ENCODE measurements at regions not wholly inside any gene's neighbourhood (a gene's known extent, or its start where the extent isn't known, plus 50 kb on each side); places are given as distances from the start of the nearest gene placed in this dataset.

DNA sequence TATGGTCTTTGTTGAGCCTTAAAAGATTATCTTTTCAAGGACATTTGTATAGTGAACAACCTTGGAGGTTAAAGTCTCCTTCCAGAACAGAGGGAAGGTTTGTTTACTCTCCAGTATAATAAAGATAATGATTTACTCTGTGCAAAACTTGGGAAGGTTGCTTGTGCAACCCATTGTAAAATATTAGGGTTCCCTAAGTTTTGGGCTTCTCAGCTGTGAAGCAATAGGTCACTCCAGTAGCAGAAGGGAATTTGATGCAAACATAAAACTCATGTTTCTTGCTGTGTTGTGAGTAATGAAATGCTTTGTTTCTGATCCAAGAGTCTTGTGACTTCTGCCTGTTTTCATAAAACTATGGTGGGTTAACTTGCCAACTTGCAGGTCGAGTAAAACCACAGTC is 177.5 kb downstream of the SUCNR1 start:
- Histone ChIP-seq H3K36me3 (replicated peaks in 1 of 2; ENCODE audit: control insufficient read depth in 1 of 2, insufficient read depth in 2 of 2, low read length in 2 of 2) (no peaks in the 10 kb centered on the region), H3K4me3 (replicated peaks in 1 of 3; ENCODE audit: low read depth in 2 of 3, low read length in 3 of 3) (no peak overlapping the region), H3K27me3 (ENCODE audit: control insufficient read depth in 2 of 2, insufficient read depth in 2 of 2, low read length in 2 of 2) (no peaks in the 10 kb centered on the region), H3K79me2 (ENCODE audit: insufficient read depth, low read length) (no peaks in the 10 kb centered on the region), H3K27ac (ENCODE audit: low read depth in 1 of 2, low read length in 2 of 2) (no peak overlapping the region), H2AFZ (ENCODE audit: insufficient read depth, low read depth, low read length, poor library complexity, severe bottlenecking) (no peak overlapping the region), H3K9me3 (replicated peaks in 1 of 2; ENCODE audit: control insufficient read depth in 1 of 2, insufficient read depth in 1 of 2, low read length in 2 of 2) (no peaks in the 10 kb centered on the region), H3K9ac (ENCODE audit: insufficient read depth, low read length, poor library complexity, severe bottlenecking) (no peak overlapping the region), H3K4me1 (ENCODE audit: control insufficient read depth in 1 of 2, insufficient read depth in 2 of 2, low read length in 2 of 2) (peaks cover 0 to 10% of the 10 kb centered on the region in 2 donors), H3K4me2 (replicated peaks; ENCODE audit: extremely low read depth, low read length, poor library complexity, severe bottlenecking) (no peak overlapping the region), H4K20me1 (ENCODE audit: insufficient read depth, low read length) (no peaks in the 10 kb centered on the region)
- Mint-ChIP-seq H3K4me1 (peaks cover 11% of the 10 kb centered on the region), H3K4me3 (no peak overlapping the region), H3K27me3 (ENCODE audit: low read depth in 3 of 3) (no peaks in the 10 kb centered on the region), H3K9me3 (peaks cover 0 to 2% (median 0%) of the 10 kb centered on the region in 7 donors), H3K36me3 (no peaks in the 10 kb centered on the region), H3K27ac (no peak overlapping the region)
- DNase-seq: no peak
- intact Hi-C loops (cut with micrococcal nuclease): no loop called here
- 100% methylated on average over 1 of the region's 1 CpG for WGBS (ENCODE audit: insufficient coverage)
- TF ChIP-seq CTCF (IDR thresholded peaks at IDR 0.05): no peak

DNA sequence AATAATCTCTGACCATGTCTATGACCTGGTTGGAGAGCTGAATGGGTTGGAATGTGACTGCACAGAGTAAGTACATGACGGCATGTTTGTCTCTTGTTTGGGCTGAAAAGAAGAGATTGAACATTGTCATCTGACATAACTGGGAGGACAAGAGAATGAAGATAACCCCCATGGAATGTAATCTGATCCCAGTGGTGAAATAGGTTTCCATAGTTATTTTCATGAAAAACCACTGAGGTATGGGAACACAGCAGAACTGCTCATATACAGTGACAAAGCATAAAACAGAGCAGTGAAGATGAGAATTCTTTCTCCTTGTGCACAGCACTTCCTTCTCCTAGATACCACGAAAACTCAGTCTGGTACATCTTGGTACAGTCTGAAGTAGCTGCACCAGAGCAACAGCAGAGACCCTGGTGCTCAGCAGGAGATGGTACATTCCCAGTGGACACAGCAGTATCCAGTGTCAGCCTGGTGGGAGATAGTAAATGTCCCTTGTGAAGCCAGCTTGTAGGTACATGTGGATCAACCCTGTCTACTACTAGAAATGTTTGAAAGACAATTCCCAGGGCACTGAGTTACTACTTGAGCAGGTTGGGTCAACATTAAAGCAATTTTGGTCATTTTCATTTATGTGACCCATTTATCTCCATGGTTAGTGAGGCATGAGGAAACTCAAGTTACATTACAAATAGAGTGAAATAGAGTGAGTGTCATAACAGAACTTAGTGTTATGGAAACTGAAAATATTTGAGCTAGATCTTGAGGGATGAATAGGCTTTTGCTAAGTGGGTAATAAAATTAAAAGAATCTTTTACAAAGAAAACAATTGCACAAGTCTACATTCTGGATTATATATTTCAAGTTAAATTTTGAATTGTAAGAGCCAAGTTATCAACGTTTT is 178.3 kb downstream of the SUCNR1 start:
- no peaks in the 10 kb centered on the region for H3K79me2 ChIP-seq (ENCODE audit: insufficient read depth, low read length)
- no peak for DNase-seq
- intact Hi-C loops (cut with micrococcal nuclease): no loop called here
- no peak overlapping the region for H2AFZ ChIP-seq (ENCODE audit: insufficient read depth, low read depth, low read length, poor library complexity, severe bottlenecking)
- no peaks in the 10 kb centered on the region for H3K9me3 ChIP-seq (replicated peaks in 1 of 2; ENCODE audit: control insufficient read depth in 1 of 2, insufficient read depth in 1 of 2, low read length in 2 of 2)
- H3K4me1 ChIP-seq (ENCODE audit: control insufficient read depth in 1 of 2, insufficient read depth in 2 of 2, low read length in 2 of 2): peaks cover 0 to 10% of the 10 kb centered on the region in 2 donors
- Mint-ChIP-seq H3K27me3 (ENCODE audit: low read depth in 3 of 3) (no peaks in the 10 kb centered on the region), H3K36me3 (no peaks in the 10 kb centered on the region), H3K4me1 (peaks cover 11% of the 10 kb centered on the region), H3K9me3 (peaks cover 0 to 2% (median 0%) of the 10 kb centered on the region in 7 donors), H3K4me3 (no peak overlapping the region), H3K27ac (peak overlapping the region in 2 of 7 donors; percentile 39 to 42)
- H3K9ac ChIP-seq (ENCODE audit: insufficient read depth, low read length, poor library complexity, severe bottlenecking): no peak overlapping the region
- H3K27ac ChIP-seq (ENCODE audit: low read depth in 1 of 2, low read length in 2 of 2): no peak overlapping the region
- no peaks in the 10 kb centered on the region for H3K27me3 ChIP-seq (ENCODE audit: control insufficient read depth in 2 of 2, insufficient read depth in 2 of 2, low read length in 2 of 2)
- H4K20me1 ChIP-seq (ENCODE audit: insufficient read depth, low read length): no peaks in the 10 kb centered on the region
- WGBS (ENCODE audit: insufficient coverage): 100% methylated on average over 1 of the region's 3 CpGs
- no peaks in the 10 kb centered on the region for H3K36me3 ChIP-seq (replicated peaks in 1 of 2; ENCODE audit: control insufficient read depth in 1 of 2, insufficient read depth in 2 of 2, low read length in 2 of 2)
- no peak overlapping the region for H3K4me3 ChIP-seq (replicated peaks in 1 of 3; ENCODE audit: low read depth in 2 of 3, low read length in 3 of 3)
- no peak for TF ChIP-seq CTCF (IDR thresholded peaks at IDR 0.05)
- H3K4me2 ChIP-seq (replicated peaks; ENCODE audit: extremely low read depth, low read length, poor library complexity, severe bottlenecking): no peak overlapping the region

Measured in CD14-positive monocyte (primary cell).